ENCODE measurements at regions not wholly inside any gene's neighbourhood (a gene's known extent, or its start where the extent isn't known, plus 50 kb on each side); places are given as distances from the start of the nearest gene placed in this dataset.

GRCh38 chr2:238728330-238729260 lies 119.3 kb upstream of the TWIST2 start:
- TF ChIP-seq ZNF274 (IDR thresholded peaks at IDR 0.05; ENCODE audit: low read depth, low read length) (no peak), SUZ12 (IDR thresholded peaks at IDR 0.05; ENCODE audit: extremely low read depth, insufficient read depth, insufficient read length) (no peak), YY1 (IDR thresholded peaks at IDR 0.05; ENCODE audit: insufficient read depth, insufficient read length) (no peak)
- H3K27me3 ChIP-seq (ENCODE audit: insufficient read depth, insufficient read length), result no peaks in the 10 kb centered on the region
- DNase-seq (ENCODE audit: low read depth, low spot score), result peak; percentile 27
- H3K9me3 ChIP-seq (ENCODE audit: insufficient read depth, low read length), result no peaks in the 10 kb centered on the region
- H3K4me3 ChIP-seq (ENCODE audit: insufficient read length, low read depth), result no peak overlapping the region
- peaks cover 11% of the 10 kb centered on the region for H3K4me1 ChIP-seq (ENCODE audit: insufficient read depth, insufficient read length)
- no peak overlapping the region for H3K9ac ChIP-seq (ENCODE audit: insufficient read length, low read depth)
- no peaks in the 10 kb centered on the region for H3K36me3 ChIP-seq (ENCODE audit: insufficient read depth, insufficient read length, low read length)

GRCh38 chr2:238729261-238729935 lies 118.5 kb upstream of the TWIST2 start:
- Histone ChIP-seq H3K27me3 (ENCODE audit: insufficient read depth, insufficient read length) (no peaks in the 10 kb centered on the region), H3K4me1 (ENCODE audit: insufficient read depth, insufficient read length) (peaks cover 11% of the 10 kb centered on the region), H3K4me3 (ENCODE audit: insufficient read length, low read depth) (no peak overlapping the region), H3K9me3 (ENCODE audit: insufficient read depth, low read length) (no peaks in the 10 kb centered on the region), H3K36me3 (ENCODE audit: insufficient read depth, insufficient read length, low read length) (no peaks in the 10 kb centered on the region), H3K9ac (ENCODE audit: insufficient read length, low read depth) (no peak overlapping the region)
- TF ChIP-seq ZNF274 (IDR thresholded peaks at IDR 0.05; ENCODE audit: low read depth, low read length) (no peak), SUZ12 (IDR thresholded peaks at IDR 0.05; ENCODE audit: extremely low read depth, insufficient read depth, insufficient read length) (no peak), YY1 (IDR thresholded peaks at IDR 0.05; ENCODE audit: insufficient read depth, insufficient read length) (no peak)
- no peak for DNase-seq (ENCODE audit: low read depth, low spot score)

- H3K9ac ChIP-seq (ENCODE audit: insufficient read length, low read depth), result no peak overlapping the region
- no peak for TF ChIP-seq YY1 (IDR thresholded peaks at IDR 0.05; ENCODE audit: insufficient read depth, insufficient read length)
- no peak for TF ChIP-seq SUZ12 (IDR thresholded peaks at IDR 0.05; ENCODE audit: extremely low read depth, insufficient read depth, insufficient read length)
- no peak for TF ChIP-seq ZNF274 (IDR thresholded peaks at IDR 0.05; ENCODE audit: low read depth, low read length)
- H3K4me1 ChIP-seq (ENCODE audit: insufficient read depth, insufficient read length), result peaks cover 11% of the 10 kb centered on the region
- no peak for DNase-seq (ENCODE audit: low read depth, low spot score)
- H3K27me3 ChIP-seq (ENCODE audit: insufficient read depth, insufficient read length), result no peaks in the 10 kb centered on the region
- no peak overlapping the region for H3K4me3 ChIP-seq (ENCODE audit: insufficient read length, low read depth)
- H3K36me3 ChIP-seq (ENCODE audit: insufficient read depth, insufficient read length, low read length), result no peaks in the 10 kb centered on the region
- H3K9me3 ChIP-seq (ENCODE audit: insufficient read depth, low read length), result no peaks in the 10 kb centered on the region
Observed at GRCh38 chr2:238730001-238730669, 117.8 kb upstream of the TWIST2 start.

- no peak for TF ChIP-seq SUZ12 (IDR thresholded peaks at IDR 0.05; ENCODE audit: extremely low read depth, insufficient read depth, insufficient read length)
- TF ChIP-seq YY1 (IDR thresholded peaks at IDR 0.05; ENCODE audit: insufficient read depth, insufficient read length), result no peak
- TF ChIP-seq ZNF274 (IDR thresholded peaks at IDR 0.05; ENCODE audit: low read depth, low read length), result no peak
- H3K9me3 ChIP-seq (ENCODE audit: insufficient read depth, low read length), result no peaks in the 10 kb centered on the region
- H3K27me3 ChIP-seq (ENCODE audit: insufficient read depth, insufficient read length), result no peaks in the 10 kb centered on the region
- H3K4me3 ChIP-seq (ENCODE audit: insufficient read length, low read depth), result no peak overlapping the region
- no peak overlapping the region for H3K9ac ChIP-seq (ENCODE audit: insufficient read length, low read depth)
- H3K4me1 ChIP-seq (ENCODE audit: insufficient read depth, insufficient read length), result peaks cover 11% of the 10 kb centered on the region
- no peaks in the 10 kb centered on the region for H3K36me3 ChIP-seq (ENCODE audit: insufficient read depth, insufficient read length, low read length)
- no peak for DNase-seq (ENCODE audit: low read depth, low spot score)
Observed at GRCh38 chr2:238730881-238731280, 117.0 kb upstream of the TWIST2 start.

GRCh38 chr2:238731961-238732360 lies 115.9 kb upstream of the TWIST2 start:
- H3K36me3 ChIP-seq (ENCODE audit: insufficient read depth, insufficient read length, low read length), result no peaks in the 10 kb centered on the region
- TF ChIP-seq YY1 (IDR thresholded peaks at IDR 0.05; ENCODE audit: insufficient read depth, insufficient read length), result no peak
- no peak for TF ChIP-seq ZNF274 (IDR thresholded peaks at IDR 0.05; ENCODE audit: low read depth, low read length)
- no peak for TF ChIP-seq SUZ12 (IDR thresholded peaks at IDR 0.05; ENCODE audit: extremely low read depth, insufficient read depth, insufficient read length)
- H3K4me3 ChIP-seq (ENCODE audit: insufficient read length, low read depth), result no peak overlapping the region
- no peak overlapping the region for H3K9ac ChIP-seq (ENCODE audit: insufficient read length, low read depth)
- no peaks in the 10 kb centered on the region for H3K9me3 ChIP-seq (ENCODE audit: insufficient read depth, low read length)
- H3K4me1 ChIP-seq (ENCODE audit: insufficient read depth, insufficient read length), result peaks cover 11% of the 10 kb centered on the region
- H3K27me3 ChIP-seq (ENCODE audit: insufficient read depth, insufficient read length), result no peaks in the 10 kb centered on the region
- no peak for DNase-seq (ENCODE audit: low read depth, low spot score)

GRCh38 chr2:238738917-238739316 lies 109.0 kb upstream of the TWIST2 start:
- H3K36me3 ChIP-seq (ENCODE audit: insufficient read depth, insufficient read length, low read length), result no peaks in the 10 kb centered on the region
- TF ChIP-seq ZNF274 (IDR thresholded peaks at IDR 0.05; ENCODE audit: low read depth, low read length), result no peak
- TF ChIP-seq YY1 (IDR thresholded peaks at IDR 0.05; ENCODE audit: insufficient read depth, insufficient read length), result no peak
- no peak for TF ChIP-seq SUZ12 (IDR thresholded peaks at IDR 0.05; ENCODE audit: extremely low read depth, insufficient read depth, insufficient read length)
- no peaks in the 10 kb centered on the region for H3K27me3 ChIP-seq (ENCODE audit: insufficient read depth, insufficient read length)
- no peaks in the 10 kb centered on the region for H3K4me1 ChIP-seq (ENCODE audit: insufficient read depth, insufficient read length)
- DNase-seq (ENCODE audit: low read depth, low spot score), result no peak
- H3K9ac ChIP-seq (ENCODE audit: insufficient read length, low read depth), result no peak overlapping the region
- no peaks in the 10 kb centered on the region; the same call in 1 of the 2 replicates for H3K9me3 ChIP-seq (ENCODE audit: insufficient read depth, low read length)
- no peak overlapping the region for H3K4me3 ChIP-seq (ENCODE audit: insufficient read length, low read depth)

Measured in NT2/D1 (cell line).